ENCODE measurements at regions not wholly inside any gene's neighbourhood (a gene's known extent, or its start where the extent isn't known, plus 50 kb on each side); places are given as distances from the start of the nearest gene placed in this dataset.

DNA sequence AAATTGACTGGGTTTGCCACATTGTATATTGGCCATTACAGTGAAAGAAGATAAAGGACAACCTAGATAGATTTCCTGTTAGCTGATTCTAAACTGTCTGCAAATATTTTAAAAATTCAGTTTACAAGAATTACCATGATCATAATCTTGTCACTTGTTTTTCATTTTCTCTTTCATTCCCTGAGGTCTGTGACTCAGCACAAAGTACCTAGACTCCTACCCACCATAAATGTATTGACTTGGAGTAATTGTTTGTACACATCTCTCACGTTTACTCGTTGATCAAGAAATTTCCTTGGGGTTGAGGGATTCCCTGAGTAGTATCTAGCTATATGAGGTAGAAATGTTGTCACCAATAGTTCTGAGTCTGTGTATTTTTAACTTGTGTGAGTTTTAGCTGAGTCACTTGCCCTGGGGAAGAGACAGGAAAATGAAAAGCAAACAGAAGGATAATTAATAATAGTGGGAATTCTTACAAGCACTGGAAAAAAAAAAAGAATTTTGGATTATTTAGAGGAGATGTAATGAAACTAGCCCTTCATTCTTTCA is 299.2 kb upstream of the DACH1 start:
- H3K9ac ChIP-seq (ENCODE audit: control insufficient read depth, insufficient read depth, low read length), result no peak overlapping the region
- H3K4me2 ChIP-seq (ENCODE audit: control insufficient read depth, insufficient read depth), result no peak overlapping the region
- RAD21 ChIA-PET (ENCODE audit: unreplicated experiment), result no interaction called here
- no peak overlapping the region for H2AFZ ChIP-seq (ENCODE audit: control insufficient read depth, low read depth, low read length)
- no TSS peak for BruUV-seq (replicated peaks)
- 0% methylated on average over 2 of the region's 2 CpGs for WGBS (ENCODE audit: insufficient coverage, insufficient replicate concordance, low lambda C conversion rate, missing lambda C conversion rate)
- TF ChIP-seq RB1 (IDR thresholded peaks at IDR 0.05; ENCODE audit: borderline replicate concordance) (no peak), EED (IDR thresholded peaks at IDR 0.05; ENCODE audit: low read depth) (no peak), RCOR1 (conservative IDR thresholded peaks at IDR 0.05; ENCODE audit: low read depth, low read length) (no peak), CREM (IDR thresholded peaks at IDR 0.05; ENCODE audit: low read depth) (no peak), SIN3A (IDR thresholded peaks at IDR 0.05; ENCODE audit: low read depth, low read length) (no peak), SUZ12 (IDR thresholded peaks at IDR 0.05; ENCODE audit: unreplicated experiment) (no peak), SMC3 (IDR thresholded peaks at IDR 0.05; ENCODE audit: borderline replicate concordance, low read length) (no peak), SMARCA5 (IDR thresholded peaks at IDR 0.05) (no peak), SMAD1 (IDR thresholded peaks at IDR 0.05; ENCODE audit: low read depth, partially characterized antibody) (no peak), RELA (IDR thresholded peaks at IDR 0.05; ENCODE audit: borderline replicate concordance, partially characterized antibody) (no peak), ZNF384 (IDR thresholded peaks at IDR 0.05; ENCODE audit: borderline replicate concordance, low read depth, low read length) (no peak)
- H4K20me1 ChIP-seq (ENCODE audit: control insufficient read depth, insufficient read depth), result no peaks in the 10 kb centered on the region
- no peaks in the 10 kb centered on the region for H3K27me3 ChIP-seq (replicated peaks in 1 of 2; ENCODE audit: control insufficient read depth in 2 of 2, insufficient read depth in 2 of 2, low read length in 1 of 2)
- no peaks in the 10 kb centered on the region for H3K9me3 ChIP-seq (replicated peaks; ENCODE audit: control insufficient read depth, insufficient read depth, low read length)
- H3K4me3 ChIP-seq, result no peak overlapping the region
- no peak for ATAC-seq
- no peaks in the 10 kb centered on the region for H3K36me3 ChIP-seq (ENCODE audit: control insufficient read depth in 2 of 2, insufficient read depth in 2 of 2, low read length in 1 of 2)
- in situ Hi-C loops (cut with MboI) (no loop called here), intact Hi-C loops (cut with micrococcal nuclease; ENCODE audit: unreplicated experiment) (no loop called here)
- FAIRE-seq, result no peak
- POLR2A ChIA-PET, result no interaction called here
- no peak for DNase-seq (ENCODE audit: low read depth, low spot score)
- SMC1A ChIA-PET (ENCODE audit: uncharacterized antibody, unreplicated experiment), result interaction anchor here (1.6 kb wide), 1 partner anchor 10 kb away, joined by 3 read pairs; no protein-coding TSS in a partner anchor
- CTCF ChIA-PET, result no interaction called here
- no peaks in the 10 kb centered on the region for H3K4me1 ChIP-seq (ENCODE audit: control insufficient read depth, insufficient read depth, low read length)
- H3K79me2 ChIP-seq (ENCODE audit: control insufficient read depth, insufficient read depth, low read length), result no peaks in the 10 kb centered on the region
- H3K27ac ChIP-seq (ENCODE audit: control insufficient read depth, insufficient read depth), result no peak overlapping the region
